Esophagus squamous epithelium (tissue), 4 donors: ENCODE measurements at regions not wholly inside any gene's neighbourhood (a gene's known extent, or its start where the extent isn't known, plus 50 kb on each side); places are given as distances from the start of the nearest gene placed in this dataset.

Experiments
- CTCF ChIP-seq, 6 experiments: fragments of 450-650 bp in 4 of 6; fragments of 200-600 bp in 2 of 6; sonication (generic) in 2 of 6; IDR thresholded peaks; one replicate each; pipeline ENCODE4 v1.5.1; 2016 to 2019; ENCODE audit warnings: antibody characterized with exemption in 6 of 6, mild to moderate bottlenecking in 4 of 6, moderate library complexity in 4 of 6
- POLR2A ChIP-seq, 4 donors: fragments of 450-650 bp; IDR thresholded peaks; one replicate each; pipeline ENCODE4 v1.6.1; 2017; ENCODE audit warnings: antibody characterized with exemption in 4 of 4, mild to moderate bottlenecking in 4 of 4, moderate library complexity in 3 of 4

GRCh38 chr13:106371024-106371423 is 164.4 kb downstream of the EFNB2 start:
- TF ChIP-seq CTCF (IDR thresholded peaks at IDR 0.05), result no peak
- no peak for TF ChIP-seq POLR2A (IDR thresholded peaks at IDR 0.05)
